Natural killer cell (primary cell): ENCODE measurements at regions not wholly inside any gene's neighbourhood (a gene's known extent, or its start where the extent isn't known, plus 50 kb on each side); places are given as distances from the start of the nearest gene placed in this dataset.

Experiments used
- ATAC-seq, 3 donors: fragments of 150-1000 bp in 2 of 3; fragments of 200-7000 bp in 1 of 3; cut with Tn5 transposase; 1 replicate in 1 of 3; 2 replicates in 2 of 3; pipeline ENCODE4 v1.10.0; 2021; ENCODE audit warnings: mild to moderate bottlenecking in 2 of 3, moderate library complexity in 2 of 3
- DNase-seq, 2 donors: peaks; one replicate each; pipeline versions ENCODE4 v3.0.0 to v3.0.0-alpha.2; 2013 to 2021; ENCODE audit warnings: mixed read lengths in 1 of 2
- H3K27ac ChIP-seq: one replicate; pipeline ENCODE4 v1.5.1; 2013; ENCODE audit warnings: mild to moderate bottlenecking, low read length
- H3K27me3 ChIP-seq: one replicate; pipeline ENCODE4 v1.6.1; 2013; ENCODE audit warnings: low read length; ENCODE audit not compliant: control insufficient read depth, insufficient read depth
- H3K36me3 ChIP-seq: one replicate; pipeline ENCODE4 v1.6.1; 2013; ENCODE audit warnings: low read length; ENCODE audit not compliant: control insufficient read depth, insufficient read depth
- H3K4me1 ChIP-seq: one replicate; pipeline ENCODE4 v1.6.1; 2013; ENCODE audit warnings: low read length; ENCODE audit not compliant: control insufficient read depth, insufficient read depth
- H3K4me3 ChIP-seq: one replicate; pipeline ENCODE4 v1.5.1; 2013; ENCODE audit warnings: low read length
- H3K9me3 ChIP-seq: one replicate; pipeline ENCODE4 v1.6.1; 2013; ENCODE audit warnings: low read length; ENCODE audit not compliant: control insufficient read depth, insufficient read depth
- H3K27ac Mint-ChIP-seq, 2 donors: one replicate each; pipeline ENCODE4 v1.8.0; 2022; ENCODE audit warnings: mild to moderate bottlenecking in 2 of 2, mixed read lengths in 2 of 2, moderate library complexity in 1 of 2
- H3K27me3 Mint-ChIP-seq, 2 donors: one replicate each; pipeline ENCODE4 v1.8.0; 2022; ENCODE audit warnings: low read depth in 2 of 2, mixed read lengths in 2 of 2
- H3K36me3 Mint-ChIP-seq: one replicate; pipeline ENCODE4 v1.8.0; 2022; ENCODE audit warnings: mixed read lengths
- H3K4me1 Mint-ChIP-seq, 2 donors: one replicate each; pipeline ENCODE4 v1.8.0; 2022; ENCODE audit warnings: mixed read lengths in 2 of 2
- H3K4me3 Mint-ChIP-seq: one replicate; pipeline ENCODE4 v1.8.0; 2022; ENCODE audit warnings: mild to moderate bottlenecking, moderate library complexity, mixed read lengths
- H3K9me3 Mint-ChIP-seq, 2 donors: one replicate each; pipeline ENCODE4 v1.8.0; 2022; ENCODE audit warnings: mixed read lengths in 2 of 2
- WGBS: methylation state at CpG from one replicate; pipeline ENCODE4 v1.1.7; 2013; ENCODE audit warnings: missing lambda C conversion rate; ENCODE audit not compliant: insufficient coverage; 5-methylcytosine and 5-hydroxymethylcytosine counted together
- intact Hi-C: fragments of 100-400 bp; cut with micrococcal nuclease; formaldehyde crosslinking; loops from one replicate; pipeline ENCODE4 v1.14.2; 2022
- TF ChIP-seq, protein P1 (sequence below): fragments of 200-600 bp; IDR thresholded peaks from one replicate; pipeline ENCODE4 v1.8.0; 2022; ENCODE audit warnings: antibody characterized with exemption

DNA sequence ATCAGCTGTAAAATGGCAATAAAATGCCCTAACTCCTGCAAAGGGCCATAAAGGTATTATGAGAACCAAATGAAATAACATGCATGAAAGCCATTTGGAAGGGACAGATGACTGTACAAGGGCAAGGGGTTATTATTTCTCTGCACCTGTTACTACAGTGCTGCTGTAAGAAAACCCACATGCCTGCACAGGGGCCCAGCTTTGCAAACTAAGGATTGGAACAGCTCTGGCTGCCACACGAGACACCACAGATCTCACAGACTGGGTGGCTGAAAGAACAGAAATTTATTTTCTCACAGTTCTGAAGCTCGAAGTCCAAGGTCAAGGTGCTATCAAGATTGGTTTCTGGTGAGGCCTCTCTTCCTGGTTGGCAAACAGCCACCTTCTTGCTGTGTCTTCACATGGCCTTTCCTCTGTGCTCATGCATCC, 409.0 kb upstream of the NRP1 start:
- peak overlapping the region; percentile 61 to 73 for H3K27ac Mint-ChIP-seq
- intact Hi-C loops, result loop anchor here (5.0 kb wide), 1 partner anchor 54 kb away; no protein-coding TSS in a partner anchor
- H3K4me3 Mint-ChIP-seq, result peak overlapping the region; percentile 45

GRCh38 chr10:33739031-33739430, 404.6 kb upstream of the NRP1 start:
- no peak overlapping the region for H3K4me3 ChIP-seq
- ATAC-seq (no peak), DNase-seq (no peak)
- H3K36me3 ChIP-seq, result no peaks in the 10 kb centered on the region
- TF ChIP-seq, protein P1, sequence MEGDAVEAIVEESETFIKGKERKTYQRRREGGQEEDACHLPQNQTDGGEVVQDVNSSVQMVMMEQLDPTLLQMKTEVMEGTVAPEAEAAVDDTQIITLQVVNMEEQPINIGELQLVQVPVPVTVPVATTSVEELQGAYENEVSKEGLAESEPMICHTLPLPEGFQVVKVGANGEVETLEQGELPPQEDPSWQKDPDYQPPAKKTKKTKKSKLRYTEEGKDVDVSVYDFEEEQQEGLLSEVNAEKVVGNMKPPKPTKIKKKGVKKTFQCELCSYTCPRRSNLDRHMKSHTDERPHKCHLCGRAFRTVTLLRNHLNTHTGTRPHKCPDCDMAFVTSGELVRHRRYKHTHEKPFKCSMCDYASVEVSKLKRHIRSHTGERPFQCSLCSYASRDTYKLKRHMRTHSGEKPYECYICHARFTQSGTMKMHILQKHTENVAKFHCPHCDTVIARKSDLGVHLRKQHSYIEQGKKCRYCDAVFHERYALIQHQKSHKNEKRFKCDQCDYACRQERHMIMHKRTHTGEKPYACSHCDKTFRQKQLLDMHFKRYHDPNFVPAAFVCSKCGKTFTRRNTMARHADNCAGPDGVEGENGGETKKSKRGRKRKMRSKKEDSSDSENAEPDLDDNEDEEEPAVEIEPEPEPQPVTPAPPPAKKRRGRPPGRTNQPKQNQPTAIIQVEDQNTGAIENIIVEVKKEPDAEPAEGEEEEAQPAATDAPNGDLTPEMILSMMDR, result no peak
- Mint-ChIP-seq H3K27me3 (peaks cover 5 to 13% of the 10 kb centered on the region in 2 donors), H3K4me3 (no peak overlapping the region), H3K36me3 (no peaks in the 10 kb centered on the region), H3K27ac (no peak overlapping the region), H3K4me1 (peaks cover 42 to 57% of the 10 kb centered on the region in 2 donors), H3K9me3 (no peaks in the 10 kb centered on the region)
- intact Hi-C loops, result no loop called here
- H3K4me1 ChIP-seq, result peaks cover 34% of the 10 kb centered on the region
- no peaks in the 10 kb centered on the region for H3K9me3 ChIP-seq
- H3K27me3 ChIP-seq, result no peaks in the 10 kb centered on the region
- no peak overlapping the region for H3K27ac ChIP-seq

More for the DNA sequence above, 409.0 kb upstream of the NRP1 start:
- peak overlapping the region; percentile 19 for H3K27ac ChIP-seq
- H3K4me3 ChIP-seq, result no peak overlapping the region
- H3K4me1 ChIP-seq, result peaks cover 39% of the 10 kb centered on the region
- TF ChIP-seq, protein P1, result no peak
- H3K36me3 Mint-ChIP-seq, result no peaks in the 10 kb centered on the region
- no peaks in the 10 kb centered on the region for H3K9me3 ChIP-seq
- peak; percentile 14 to 24 for DNase-seq
- peak; percentile 68 to 81 (median 80) for ATAC-seq
- H3K36me3 ChIP-seq, result no peaks in the 10 kb centered on the region
- no peaks in the 10 kb centered on the region for H3K9me3 Mint-ChIP-seq
- WGBS, result 29% methylated on average over 2 of the region's 2 CpGs
- H3K27me3 ChIP-seq, result no peaks in the 10 kb centered on the region
- H3K4me1 Mint-ChIP-seq, result peaks cover 33 to 69% of the 10 kb centered on the region in 2 donors
- no peaks in the 10 kb centered on the region for H3K27me3 Mint-ChIP-seq

- Mint-ChIP-seq H3K36me3 (no peaks in the 10 kb centered on the region), H3K27me3 (peaks cover 12 to 26% of the 10 kb centered on the region in 2 donors), H3K4me3 (no peak overlapping the region), H3K9me3 (no peaks in the 10 kb centered on the region), H3K27ac (peak overlapping the region; percentile 56 to 60), H3K4me1 (peaks cover 16 to 27% of the 10 kb centered on the region in 2 donors)
- intact Hi-C loops, result no loop called here
- no peaks in the 10 kb centered on the region for H3K36me3 ChIP-seq
- 94% methylated on average over 1 of the region's 2 CpGs for WGBS
- DNase-seq (no peak), ATAC-seq (peak in 2 of 3 donors; percentile 41 to 49)
- H3K27ac ChIP-seq, result no peak overlapping the region
- TF ChIP-seq, protein P1, result no peak
- no peaks in the 10 kb centered on the region for H3K9me3 ChIP-seq
- peaks cover 14% of the 10 kb centered on the region for H3K4me1 ChIP-seq
- H3K4me3 ChIP-seq, result no peak overlapping the region
- no peaks in the 10 kb centered on the region for H3K27me3 ChIP-seq
These were observed 401.0 kb upstream of the NRP1 start for GRCh38 chr10:33735464-33735923.
